8988T (cell line): ENCODE measurements at regions not wholly inside any gene's neighbourhood (a gene's known extent, or its start where the extent isn't known, plus 50 kb on each side); places are given as distances from the start of the nearest gene placed in this dataset.
"Not testable (repeated sequence)": the region's sequence is repeated elsewhere in the genome, so short reads cannot be mapped to it uniquely, and the experiment has no call there.

ENCODE experiments used
- DNase-seq: peaks from one replicate; pipeline ENCODE4 v3.0.0; 2011

GRCh38 chr6:40881501-40881900 lies 157.5 kb downstream of the UNC5CL start:
- DNase-seq, result no peak

GRCh38 chr6:40880906-40881305 lies 158.1 kb downstream of the UNC5CL start:
- DNase-seq, result no peak

GRCh38 chr6:40879169-40879568 lies 159.9 kb downstream of the UNC5CL start:
- DNase-seq, result no peak

- no peak for DNase-seq
These were observed 161.7 kb downstream of the UNC5CL start for GRCh38 chr6:40877362-40877761.

- no peak for DNase-seq
These were observed 162.7 kb downstream of the UNC5CL start for GRCh38 chr6:40876336-40876735.

- no peak for DNase-seq
These were observed 164.5 kb downstream of the UNC5CL start for GRCh38 chr6:40874495-40874894.

- DNase-seq, result no peak
These were observed 167.6 kb downstream of the UNC5CL start for GRCh38 chr6:40871424-40871823.

GRCh38 chr6:40868089-40868865 lies 170.7 kb downstream of the UNC5CL start:
- DNase-seq, result not testable (repeated sequence)

- DNase-seq, result not testable (repeated sequence)
These were observed 171.5 kb downstream of the UNC5CL start for GRCh38 chr6:40867527-40867926.

- DNase-seq, result not testable (repeated sequence)
These were observed 173.8 kb downstream of the UNC5CL start for GRCh38 chr6:40865259-40865658.

- DNase-seq, result no peak
These were observed 178.6 kb downstream of the UNC5CL start for GRCh38 chr6:40860443-40860842.

- DNase-seq, result no peak
These were observed 182.8 kb downstream of the UNC5CL start for GRCh38 chr6:40856271-40856670.

- no peak for DNase-seq
These were observed 183.7 kb downstream of the UNC5CL start for GRCh38 chr6:40855168-40855880.

- no peak for DNase-seq
These were observed 184.4 kb downstream of the UNC5CL start for GRCh38 chr6:40854592-40854991.

GRCh38 chr6:40852779-40853373 lies 186.1 kb downstream of the UNC5CL start:
- DNase-seq, result no peak

- DNase-seq, result no peak
These were observed 189.5 kb downstream of the UNC5CL start for GRCh38 chr6:40849546-40849945.

GRCh38 chr6:40848868-40849514 lies 190.0 kb downstream of the UNC5CL start:
- DNase-seq, result no peak

GRCh38 chr6:40848038-40848437 lies 191.0 kb downstream of the UNC5CL start:
- DNase-seq, result no peak

GRCh38 chr6:40845553-40845952 lies 193.5 kb downstream of the UNC5CL start:
- no peak for DNase-seq

- no peak for DNase-seq
These were observed 194.8 kb downstream of the UNC5CL start for GRCh38 chr6:40844246-40844645.

GRCh38 chr6:40841721-40842120 lies 197.3 kb downstream of the UNC5CL start:
- DNase-seq, result no peak

GRCh38 chr6:40832691-40833090 lies 206.3 kb downstream of the UNC5CL start:
- DNase-seq, result no peak

GRCh38 chr6:40831381-40831780 lies 207.6 kb downstream of the UNC5CL start:
- DNase-seq, result no peak
